SK-N-SH treated with all-trans-retinoic acid at 6 μM for 48 hours (cell line): ENCODE measurements at regions not wholly inside any gene's neighbourhood (a gene's known extent, or its start where the extent isn't known, plus 50 kb on each side); places are given as distances from the start of the nearest gene placed in this dataset.

Experiments used
- ATAC-seq: fragments of 200-7000 bp; cut with Tn5 transposase; 3 replicates; pipeline ENCODE4 v1.9.1; 2020; ENCODE audit warnings: mild to moderate bottlenecking, moderate library complexity
- CSDC2 ChIP-seq: fragments of 250-450 bp; sonication (Bioruptor Pico); IDR thresholded peaks from 2 replicates; pipeline ENCODE4 v1.5.0; 2020; ENCODE audit warnings: mild to moderate bottlenecking, moderate library complexity
- ESRRG ChIP-seq: fragments of 250-450 bp; sonication (Bioruptor Pico); IDR thresholded peaks from 2 replicates; pipeline ENCODE4 v1.6.1; 2021; ENCODE audit warnings: mild to moderate bottlenecking
- GLIS3 ChIP-seq: fragments of 250-450 bp; sonication (Bioruptor Pico); IDR thresholded peaks from 2 replicates; pipeline ENCODE4 v1.5.0; 2020; ENCODE audit warnings: mild to moderate bottlenecking, moderate library complexity
- ISL1 ChIP-seq: fragments of 250-450 bp; sonication (Bioruptor Pico); IDR thresholded peaks from 2 replicates; pipeline ENCODE4 v2.1.2; 2022; ENCODE audit warnings: mild to moderate bottlenecking, moderate library complexity
- OSR1 ChIP-seq: fragments of 250-450 bp; sonication (Bioruptor Pico); IDR thresholded peaks from 2 replicates; pipeline ENCODE4 v1.8.0; 2022; ENCODE audit warnings: moderate library complexity, mild to moderate bottlenecking, inconsistent platforms
- PPARA ChIP-seq: fragments of 250-450 bp; sonication (Bioruptor Pico); IDR thresholded peaks from 2 replicates; pipeline ENCODE4 v1.5.0; 2020; ENCODE audit warnings: mild to moderate bottlenecking, borderline replicate concordance
- RARB ChIP-seq: fragments of 250-450 bp; sonication (Bioruptor Pico); IDR thresholded peaks from 2 replicates; pipeline ENCODE4 v1.8.0; 2021; ENCODE audit warnings: mild to moderate bottlenecking, moderate library complexity
- SNAI2 ChIP-seq: fragments of 250-450 bp; sonication (Bioruptor Pico); IDR thresholded peaks from 2 replicates; pipeline ENCODE4 v1.5.0; 2020; ENCODE audit warnings: mild to moderate bottlenecking, moderate library complexity
- TCF4 ChIP-seq: fragments of 250-450 bp; sonication (Bioruptor Pico); IDR thresholded peaks from 2 replicates; pipeline ENCODE4 v1.8.0; 2021; ENCODE audit warnings: mild to moderate bottlenecking, moderate library complexity, borderline replicate concordance
- TOX ChIP-seq: fragments of 250-450 bp; sonication (Bioruptor Pico); IDR thresholded peaks from 2 replicates; pipeline ENCODE4 v1.8.0; 2021; ENCODE audit warnings: mild to moderate bottlenecking, moderate library complexity, borderline replicate concordance
- ZFP3 ChIP-seq: fragments of 250-450 bp; sonication (Bioruptor Pico); IDR thresholded peaks from 2 replicates; pipeline ENCODE4 v1.5.0; 2020; ENCODE audit warnings: mild to moderate bottlenecking, moderate library complexity
- ZFP30 ChIP-seq: fragments of 450-650 bp; formaldehyde crosslinking; IDR thresholded peaks from 2 replicates; pipeline ENCODE4 v1.5.0; 2022; ENCODE audit warnings: mild to moderate bottlenecking, moderate library complexity
- ZNF565 ChIP-seq: fragments of 450-650 bp; formaldehyde crosslinking; conservative IDR thresholded peaks from 2 replicates; pipeline ENCODE4 v1.5.0; 2020; ENCODE audit warnings: low read depth, mild to moderate bottlenecking, moderate library complexity
- ZNF70 ChIP-seq: fragments of 450-650 bp; formaldehyde crosslinking; IDR thresholded peaks from 2 replicates; pipeline ENCODE4 v1.5.0; 2020; ENCODE audit warnings: mild to moderate bottlenecking, moderate library complexity
- ZNF8 ChIP-seq: fragments of 450-650 bp; formaldehyde crosslinking; IDR thresholded peaks from 2 replicates; pipeline ENCODE4 v1.5.0; 2020; ENCODE audit warnings: mild to moderate bottlenecking, moderate library complexity
- TF ChIP-seq, protein P1 (sequence below): fragments of 250-450 bp; sonication (Bioruptor Pico); IDR thresholded peaks from 2 replicates; pipeline ENCODE4 v1.8.0; 2020; ENCODE audit warnings: mild to moderate bottlenecking, moderate library complexity, borderline replicate concordance
- TF ChIP-seq, protein P2 (sequence below): fragments of 250-450 bp; sonication (Bioruptor Pico); IDR thresholded peaks from 2 replicates; pipeline ENCODE4 v1.5.0; 2020; ENCODE audit warnings: mild to moderate bottlenecking, moderate library complexity
- TF ChIP-seq, protein P3 (sequence below): fragments of 250-450 bp; sonication (Bioruptor Pico); IDR thresholded peaks from 2 replicates; pipeline ENCODE4 v1.5.1; 2021; ENCODE audit warnings: mild to moderate bottlenecking, moderate library complexity
- TF ChIP-seq, protein P4 (sequence below): fragments of 250-450 bp; sonication (Bioruptor Pico); IDR thresholded peaks from 2 replicates; pipeline ENCODE4 v1.5.1; 2020; ENCODE audit warnings: low read depth, mild to moderate bottlenecking, moderate library complexity

DNA sequence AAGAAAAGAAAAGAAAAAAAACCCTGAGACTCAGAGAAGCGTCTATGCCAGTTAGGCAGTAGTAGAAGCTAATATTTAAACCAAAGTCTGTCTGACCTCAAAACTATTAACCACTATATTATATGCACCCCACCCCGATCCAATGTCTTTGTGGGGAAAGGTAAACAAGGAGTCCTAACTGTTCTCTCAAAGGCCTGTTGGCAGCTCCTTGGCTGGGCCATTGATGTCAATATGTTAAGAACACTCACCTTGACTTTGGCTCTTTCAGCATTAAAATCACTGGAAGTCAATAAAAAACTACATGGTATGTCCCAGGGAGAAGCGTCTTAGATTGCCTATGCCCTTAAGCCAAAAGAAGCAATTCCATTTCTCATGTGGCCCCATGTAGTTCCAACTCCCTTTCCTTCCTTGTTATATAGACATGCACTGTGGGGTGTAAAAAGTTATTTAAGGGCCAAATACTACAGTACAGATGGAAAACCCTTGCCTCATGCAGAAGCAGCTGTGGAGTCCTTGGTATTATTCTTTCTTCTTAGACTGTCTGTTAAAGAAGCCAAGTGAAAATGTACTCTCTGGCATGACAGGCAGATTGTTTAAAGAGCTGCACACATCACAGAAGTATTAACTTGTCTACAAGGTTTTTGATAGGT lies 308.6 kb upstream of the RPS23 start (continued):
- TF ChIP-seq, protein P1, sequence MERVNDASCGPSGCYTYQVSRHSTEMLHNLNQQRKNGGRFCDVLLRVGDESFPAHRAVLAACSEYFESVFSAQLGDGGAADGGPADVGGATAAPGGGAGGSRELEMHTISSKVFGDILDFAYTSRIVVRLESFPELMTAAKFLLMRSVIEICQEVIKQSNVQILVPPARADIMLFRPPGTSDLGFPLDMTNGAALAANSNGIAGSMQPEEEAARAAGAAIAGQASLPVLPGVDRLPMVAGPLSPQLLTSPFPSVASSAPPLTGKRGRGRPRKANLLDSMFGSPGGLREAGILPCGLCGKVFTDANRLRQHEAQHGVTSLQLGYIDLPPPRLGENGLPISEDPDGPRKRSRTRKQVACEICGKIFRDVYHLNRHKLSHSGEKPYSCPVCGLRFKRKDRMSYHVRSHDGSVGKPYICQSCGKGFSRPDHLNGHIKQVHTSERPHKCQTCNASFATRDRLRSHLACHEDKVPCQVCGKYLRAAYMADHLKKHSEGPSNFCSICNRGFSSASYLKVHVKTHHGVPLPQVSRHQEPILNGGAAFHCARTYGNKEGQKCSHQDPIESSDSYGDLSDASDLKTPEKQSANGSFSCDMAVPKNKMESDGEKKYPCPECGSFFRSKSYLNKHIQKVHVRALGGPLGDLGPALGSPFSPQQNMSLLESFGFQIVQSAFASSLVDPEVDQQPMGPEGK, result no peak
- TF ChIP-seq ZNF8, result no peak
- no peak for TF ChIP-seq TOX
- TF ChIP-seq, protein P2, sequence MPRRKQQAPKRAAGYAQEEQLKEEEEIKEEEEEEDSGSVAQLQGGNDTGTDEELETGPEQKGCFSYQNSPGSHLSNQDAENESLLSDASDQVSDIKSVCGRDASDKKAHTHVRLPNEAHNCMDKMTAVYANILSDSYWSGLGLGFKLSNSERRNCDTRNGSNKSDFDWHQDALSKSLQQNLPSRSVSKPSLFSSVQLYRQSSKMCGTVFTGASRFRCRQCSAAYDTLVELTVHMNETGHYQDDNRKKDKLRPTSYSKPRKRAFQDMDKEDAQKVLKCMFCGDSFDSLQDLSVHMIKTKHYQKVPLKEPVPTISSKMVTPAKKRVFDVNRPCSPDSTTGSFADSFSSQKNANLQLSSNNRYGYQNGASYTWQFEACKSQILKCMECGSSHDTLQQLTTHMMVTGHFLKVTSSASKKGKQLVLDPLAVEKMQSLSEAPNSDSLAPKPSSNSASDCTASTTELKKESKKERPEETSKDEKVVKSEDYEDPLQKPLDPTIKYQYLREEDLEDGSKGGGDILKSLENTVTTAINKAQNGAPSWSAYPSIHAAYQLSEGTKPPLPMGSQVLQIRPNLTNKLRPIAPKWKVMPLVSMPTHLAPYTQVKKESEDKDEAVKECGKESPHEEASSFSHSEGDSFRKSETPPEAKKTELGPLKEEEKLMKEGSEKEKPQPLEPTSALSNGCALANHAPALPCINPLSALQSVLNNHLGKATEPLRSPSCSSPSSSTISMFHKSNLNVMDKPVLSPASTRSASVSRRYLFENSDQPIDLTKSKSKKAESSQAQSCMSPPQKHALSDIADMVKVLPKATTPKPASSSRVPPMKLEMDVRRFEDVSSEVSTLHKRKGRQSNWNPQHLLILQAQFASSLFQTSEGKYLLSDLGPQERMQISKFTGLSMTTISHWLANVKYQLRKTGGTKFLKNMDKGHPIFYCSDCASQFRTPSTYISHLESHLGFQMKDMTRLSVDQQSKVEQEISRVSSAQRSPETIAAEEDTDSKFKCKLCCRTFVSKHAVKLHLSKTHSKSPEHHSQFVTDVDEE (CRISPR knock-in tag), result no peak
- no peak for TF ChIP-seq ISL1 (CRISPR knock-in tag)
- no peak for TF ChIP-seq GLIS3

DNA sequence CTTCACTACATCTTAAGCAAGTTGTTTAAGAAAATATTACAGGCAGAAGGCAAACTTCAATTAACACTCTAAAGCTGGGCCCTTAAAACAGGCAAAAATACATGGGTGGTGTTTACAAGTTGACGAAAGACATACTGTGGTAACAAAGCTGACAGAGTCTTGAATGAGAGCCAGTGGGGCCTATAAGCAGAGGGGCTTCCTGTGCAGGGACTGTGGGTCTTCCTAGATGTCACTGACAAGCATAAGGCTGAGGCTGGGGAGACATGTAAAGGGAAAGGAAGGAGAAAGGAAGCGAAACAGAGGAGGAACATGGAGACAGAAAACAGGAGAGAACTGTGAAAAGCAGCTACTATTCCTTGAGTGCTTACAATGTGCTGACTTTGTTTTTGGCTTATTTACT lies 308.0 kb upstream of the RPS23 start:
- TF ChIP-seq TOX, result no peak
- TF ChIP-seq CSDC2 (CRISPR knock-in tag), result no peak
- TF ChIP-seq ZFP3 (CRISPR knock-in tag), result no peak
- TF ChIP-seq, protein P3, sequence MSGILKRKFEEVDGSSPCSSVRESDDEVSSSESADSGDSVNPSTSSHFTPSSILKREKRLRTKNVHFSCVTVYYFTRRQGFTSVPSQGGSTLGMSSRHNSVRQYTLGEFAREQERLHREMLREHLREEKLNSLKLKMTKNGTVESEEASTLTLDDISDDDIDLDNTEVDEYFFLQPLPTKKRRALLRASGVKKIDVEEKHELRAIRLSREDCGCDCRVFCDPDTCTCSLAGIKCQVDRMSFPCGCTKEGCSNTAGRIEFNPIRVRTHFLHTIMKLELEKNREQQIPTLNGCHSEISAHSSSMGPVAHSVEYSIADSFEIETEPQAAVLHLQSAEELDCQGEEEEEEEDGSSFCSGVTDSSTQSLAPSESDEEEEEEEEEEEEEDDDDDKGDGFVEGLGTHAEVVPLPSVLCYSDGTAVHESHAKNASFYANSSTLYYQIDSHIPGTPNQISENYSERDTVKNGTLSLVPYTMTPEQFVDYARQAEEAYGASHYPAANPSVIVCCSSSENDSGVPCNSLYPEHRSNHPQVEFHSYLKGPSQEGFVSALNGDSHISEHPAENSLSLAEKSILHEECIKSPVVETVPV (CRISPR knock-in tag), result no peak
- TF ChIP-seq PPARA (CRISPR knock-in tag), result no peak
- TF ChIP-seq ZNF70 (CRISPR knock-in tag), result no peak
- TF ChIP-seq TCF4 (CRISPR knock-in tag), result no peak
- TF ChIP-seq, protein P1, result no peak
- TF ChIP-seq RARB (CRISPR knock-in tag), result no peak
- TF ChIP-seq, protein P4, sequence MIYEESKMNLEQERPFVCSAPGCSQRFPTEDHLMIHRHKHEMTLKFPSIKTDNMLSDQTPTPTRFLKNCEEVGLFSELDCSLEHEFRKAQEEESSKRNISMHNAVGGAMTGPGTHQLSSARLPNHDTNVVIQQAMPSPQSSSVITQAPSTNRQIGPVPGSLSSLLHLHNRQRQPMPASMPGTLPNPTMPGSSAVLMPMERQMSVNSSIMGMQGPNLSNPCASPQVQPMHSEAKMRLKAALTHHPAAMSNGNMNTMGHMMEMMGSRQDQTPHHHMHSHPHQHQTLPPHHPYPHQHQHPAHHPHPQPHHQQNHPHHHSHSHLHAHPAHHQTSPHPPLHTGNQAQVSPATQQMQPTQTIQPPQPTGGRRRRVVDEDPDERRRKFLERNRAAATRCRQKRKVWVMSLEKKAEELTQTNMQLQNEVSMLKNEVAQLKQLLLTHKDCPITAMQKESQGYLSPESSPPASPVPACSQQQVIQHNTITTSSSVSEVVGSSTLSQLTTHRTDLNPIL (CRISPR knock-in tag), result no peak
- no peak for TF ChIP-seq GLIS3
- TF ChIP-seq, protein P2 (CRISPR knock-in tag), result no peak
- no peak for TF ChIP-seq ESRRG (CRISPR knock-in tag)
- TF ChIP-seq SNAI2 (CRISPR knock-in tag), result no peak
- TF ChIP-seq ZNF565 (CRISPR knock-in tag), result no peak
- no peak for TF ChIP-seq ZFP30 (CRISPR knock-in tag)
- TF ChIP-seq OSR1 (CRISPR knock-in tag), result no peak
- no peak for TF ChIP-seq ZNF8
- no peak for ATAC-seq
